SJSA1 (cell line): ENCODE measurements at regions not wholly inside any gene's neighbourhood (a gene's known extent, or its start where the extent isn't known, plus 50 kb on each side); places are given as distances from the start of the nearest gene placed in this dataset.
"Not testable (repeated sequence)": the region's sequence is repeated elsewhere in the genome, so short reads cannot be mapped to it uniquely, and the experiment has no call there.

Experiments
- DNase-seq, 2 experiments: peaks; one replicate each; pipeline ENCODE4 v3.0.0-alpha.2; 2015 to 2020; ENCODE audit warnings: low spot score in 2 of 2, low read depth in 1 of 2
- H3K27ac ChIP-seq: fragments of 250-450 bp; sonication (Bioruptor Pico); 2 replicates; pipeline ENCODE4 v1.5.1; 2020; ENCODE audit warnings: mild to moderate bottlenecking, moderate library complexity
- H3K27me3 ChIP-seq: fragments of 250-450 bp; sonication (Bioruptor Pico); replicated peaks from 2 replicates; pipeline ENCODE4 v1.5.1; 2020; ENCODE audit warnings: mild to moderate bottlenecking, moderate library complexity
- H3K36me3 ChIP-seq: fragments of 250-450 bp; sonication (Bioruptor Pico); 2 replicates; pipeline ENCODE4 v1.5.1; 2020; ENCODE audit warnings: mild to moderate bottlenecking
- H3K4me1 ChIP-seq: fragments of 250-450 bp; sonication (Bioruptor Pico); replicated peaks from 2 replicates; pipeline ENCODE4 v1.6.1; 2021; ENCODE audit warnings: mild to moderate bottlenecking
- H3K4me3 ChIP-seq: fragments of 250-450 bp; sonication (Bioruptor Pico); 2 replicates; pipeline ENCODE4 v1.5.1; 2020; ENCODE audit warnings: mild to moderate bottlenecking
- H3K9me3 ChIP-seq: fragments of 250-450 bp; sonication (Bioruptor Pico); replicated peaks from 2 replicates; pipeline ENCODE4 v1.5.1; 2020; ENCODE audit warnings: mild to moderate bottlenecking

- not testable (repeated sequence) for H3K27me3 ChIP-seq, H3K27ac ChIP-seq, H3K36me3 ChIP-seq, H3K4me1 ChIP-seq, H3K9me3 ChIP-seq, DNase-seq, H3K4me3 ChIP-seq
These were observed 102.2 kb upstream of the ZNF92 start for GRCh38 chr7:65271502-65271901.

DNA sequence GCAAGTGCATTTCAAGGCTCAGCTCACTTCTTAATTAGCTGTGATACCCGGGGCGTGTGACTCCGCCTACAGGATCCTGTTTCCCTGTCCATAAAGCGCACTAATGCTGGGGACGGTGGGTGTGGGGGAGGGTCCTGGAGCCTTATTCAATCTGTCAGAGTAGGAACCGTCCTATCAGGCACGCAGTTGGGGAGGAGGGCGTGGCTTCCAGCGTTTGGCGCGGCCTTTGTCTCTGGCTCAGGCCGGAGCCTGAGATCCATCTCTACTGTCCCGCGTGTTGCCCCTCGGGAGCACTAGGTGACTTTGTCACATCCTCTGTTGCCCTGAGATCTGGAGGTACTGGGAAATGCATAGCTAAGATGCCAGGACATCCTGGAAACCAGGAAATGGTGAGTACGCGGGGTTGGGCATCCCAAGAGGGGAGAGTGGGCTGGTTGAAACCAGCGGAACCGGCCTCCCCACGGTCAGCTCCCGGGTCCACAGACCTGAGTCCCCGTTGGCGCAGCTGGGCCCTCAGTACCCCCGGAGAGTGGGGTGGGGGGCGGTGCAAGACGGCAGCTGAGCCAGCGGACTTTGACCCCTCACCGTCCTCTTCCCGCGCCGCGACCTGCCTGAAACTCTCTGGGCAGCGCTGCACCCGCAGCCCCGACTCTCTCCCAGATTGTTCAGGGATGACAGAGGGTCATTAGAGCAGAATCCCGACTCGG is 104.4 kb upstream of the ZNF92 start:
- H3K27ac ChIP-seq = no peak overlapping the region

DNA sequence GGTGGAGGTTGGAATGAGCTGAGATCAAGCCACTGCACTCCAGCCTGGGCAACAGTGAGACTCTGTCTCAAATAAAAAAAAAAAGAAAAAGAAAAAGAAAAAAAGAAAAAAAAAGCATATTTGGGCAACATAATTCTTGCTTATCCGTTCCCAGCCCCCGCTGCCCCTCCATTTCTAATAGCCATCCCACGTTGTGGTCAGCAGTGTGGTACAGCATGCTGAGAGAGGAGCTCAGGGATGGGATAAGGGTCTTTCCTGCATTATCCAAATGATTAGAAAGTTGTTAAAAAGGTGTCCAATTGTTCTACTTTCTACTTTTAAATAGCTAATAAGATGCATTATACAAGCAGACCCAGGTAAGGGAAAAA is 104.9 kb upstream of the ZNF92 start:
- no peak overlapping the region for H3K4me3 ChIP-seq
- no peaks in the 10 kb centered on the region for H3K36me3 ChIP-seq
- no peak overlapping the region for H3K27ac ChIP-seq
- no peaks in the 10 kb centered on the region for H3K4me1 ChIP-seq
- 0 out of 2 replicates have a peak, but pooled peaks cover 2% of the 10 kb centered on the region for H3K27me3 ChIP-seq
- no peak for DNase-seq
- H3K9me3 ChIP-seq = no peaks in the 10 kb centered on the region

More for the DNA sequence above, 104.4 kb upstream of the ZNF92 start:
- H3K27me3 ChIP-seq = 0 out of 2 replicates have a peak, but pooled peaks cover 2% of the 10 kb centered on the region
- H3K4me1 ChIP-seq = no peaks in the 10 kb centered on the region
- no peak for DNase-seq
- no peaks in the 10 kb centered on the region for H3K36me3 ChIP-seq
- no peaks in the 10 kb centered on the region for H3K9me3 ChIP-seq
- no peak overlapping the region for H3K4me3 ChIP-seq

- Histone ChIP-seq H3K27me3 (0 out of 2 replicates have a peak, but pooled peaks cover 2% of the 10 kb centered on the region), H3K9me3 (no peaks in the 10 kb centered on the region), H3K36me3 (no peaks in the 10 kb centered on the region), H3K4me3 (no peak overlapping the region), H3K27ac (no peak overlapping the region), H3K4me1 (no peaks in the 10 kb centered on the region)
- DNase-seq = no peak
These were observed 107.6 kb upstream of the ZNF92 start for GRCh38 chr7:65265933-65266519.

GRCh38 chr7:65264258-65264657 is 109.4 kb upstream of the ZNF92 start:
- H3K4me3 ChIP-seq = no peak overlapping the region
- H3K9me3 ChIP-seq = no peaks in the 10 kb centered on the region
- no peaks in the 10 kb centered on the region for H3K36me3 ChIP-seq
- H3K27me3 ChIP-seq = no peaks in the 10 kb centered on the region
- no peak overlapping the region for H3K27ac ChIP-seq
- H3K4me1 ChIP-seq = no peaks in the 10 kb centered on the region
- no peak for DNase-seq

DNA sequence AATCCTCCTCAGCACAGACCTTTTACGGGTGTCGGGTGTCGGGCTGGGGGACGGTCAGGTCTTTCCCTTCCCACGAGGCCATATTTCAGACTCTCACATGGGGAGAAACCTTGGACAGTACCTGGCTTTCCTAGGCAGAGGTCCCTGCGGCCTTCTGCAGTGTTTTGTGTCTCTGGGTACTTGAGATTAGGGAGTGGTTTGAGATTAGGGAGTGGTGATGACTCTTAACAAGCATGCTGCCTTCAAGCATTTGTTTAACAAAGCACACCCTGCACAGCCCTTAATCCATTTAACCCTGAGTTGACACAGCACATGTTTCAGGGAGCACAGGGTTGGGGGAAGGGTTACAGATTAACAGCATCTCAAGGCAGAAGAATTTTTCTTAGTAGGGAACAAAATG is 113.0 kb upstream of the ZNF92 start:
- not testable (repeated sequence) for H3K27me3 ChIP-seq, DNase-seq, H3K36me3 ChIP-seq, H3K4me3 ChIP-seq, H3K27ac ChIP-seq, H3K4me1 ChIP-seq, H3K9me3 ChIP-seq

GRCh38 chr7:65259864-65260525 is 113.7 kb upstream of the ZNF92 start:
- not testable (repeated sequence) for H3K27ac ChIP-seq, H3K4me3 ChIP-seq, DNase-seq, H3K36me3 ChIP-seq, H3K9me3 ChIP-seq, H3K27me3 ChIP-seq, H3K4me1 ChIP-seq

DNA sequence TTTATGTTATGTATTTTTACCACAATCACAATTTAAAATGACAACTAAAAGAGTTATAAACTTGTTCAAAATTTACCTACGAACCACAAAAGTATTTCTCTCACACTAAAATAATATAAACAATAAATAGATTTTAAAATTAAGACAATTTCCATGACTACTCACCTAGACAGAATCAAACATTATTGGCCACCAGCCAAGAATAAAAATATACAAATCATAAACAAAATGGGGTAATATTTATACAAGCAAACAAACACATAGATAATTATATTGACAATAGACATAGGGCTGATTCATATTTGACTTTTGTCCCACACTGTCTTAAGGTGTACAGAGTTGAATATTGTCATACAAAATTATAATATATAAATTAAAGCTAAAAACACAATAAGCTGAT is 119.6 kb upstream of the ZNF92 start:
- no peak for DNase-seq
- no peaks in the 10 kb centered on the region for H3K36me3 ChIP-seq
- H3K9me3 ChIP-seq = no peaks in the 10 kb centered on the region
- no peak overlapping the region for H3K4me3 ChIP-seq
- no peak overlapping the region for H3K27ac ChIP-seq
- 0 out of 2 replicates have a peak, but pooled peaks cover 4% of the 10 kb centered on the region for H3K27me3 ChIP-seq
- no peaks in the 10 kb centered on the region for H3K4me1 ChIP-seq

DNA sequence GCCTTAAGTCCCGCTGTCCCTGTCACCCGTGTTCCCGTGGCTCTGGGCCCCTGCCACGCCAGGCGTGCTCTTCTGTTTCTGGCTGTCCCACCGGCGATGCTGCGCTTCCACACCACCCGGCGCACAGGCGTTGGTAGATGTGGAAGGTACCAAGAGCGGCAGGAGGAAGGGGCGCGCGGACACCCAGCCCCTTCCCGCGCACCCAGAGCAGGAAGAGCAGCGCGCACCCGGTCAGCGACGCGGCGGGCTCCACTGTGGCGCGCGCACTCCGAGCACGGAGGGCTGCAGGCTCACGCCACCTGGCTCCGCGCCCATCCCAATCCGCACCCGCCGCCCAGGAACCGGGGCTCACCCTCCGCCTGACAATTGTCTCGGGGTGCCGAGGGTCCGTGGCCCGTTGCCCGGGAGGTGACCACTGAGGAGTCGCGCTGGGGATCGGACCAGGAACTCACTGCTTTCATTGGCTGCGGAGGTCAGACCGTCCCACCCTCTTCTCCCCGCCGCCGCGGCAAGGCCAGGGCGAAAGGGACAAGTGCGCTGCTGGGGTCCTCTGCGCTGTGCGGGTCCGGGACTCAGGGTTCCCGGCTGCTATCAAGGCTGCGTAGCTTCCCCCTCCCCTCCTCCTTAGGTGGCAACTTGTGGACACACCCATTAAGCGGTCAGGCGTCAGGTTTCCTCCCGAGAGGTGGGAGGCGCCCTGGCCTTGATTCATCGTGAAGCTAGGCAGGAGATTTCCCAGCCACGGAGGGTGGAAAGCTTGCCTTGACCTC is 121.6 kb upstream of the ZNF92 start:
- Histone ChIP-seq H3K4me3 (peak overlapping the region; percentile 22), H3K36me3 (no peaks in the 10 kb centered on the region), H3K9me3 (no peaks in the 10 kb centered on the region), H3K27ac (no peak overlapping the region), H3K27me3 (0 out of 2 replicates have a peak, but pooled peaks cover 4% of the 10 kb centered on the region), H3K4me1 (no peaks in the 10 kb centered on the region)
- DNase-seq = peak in 1 of 2 experiments; percentile 39

DNA sequence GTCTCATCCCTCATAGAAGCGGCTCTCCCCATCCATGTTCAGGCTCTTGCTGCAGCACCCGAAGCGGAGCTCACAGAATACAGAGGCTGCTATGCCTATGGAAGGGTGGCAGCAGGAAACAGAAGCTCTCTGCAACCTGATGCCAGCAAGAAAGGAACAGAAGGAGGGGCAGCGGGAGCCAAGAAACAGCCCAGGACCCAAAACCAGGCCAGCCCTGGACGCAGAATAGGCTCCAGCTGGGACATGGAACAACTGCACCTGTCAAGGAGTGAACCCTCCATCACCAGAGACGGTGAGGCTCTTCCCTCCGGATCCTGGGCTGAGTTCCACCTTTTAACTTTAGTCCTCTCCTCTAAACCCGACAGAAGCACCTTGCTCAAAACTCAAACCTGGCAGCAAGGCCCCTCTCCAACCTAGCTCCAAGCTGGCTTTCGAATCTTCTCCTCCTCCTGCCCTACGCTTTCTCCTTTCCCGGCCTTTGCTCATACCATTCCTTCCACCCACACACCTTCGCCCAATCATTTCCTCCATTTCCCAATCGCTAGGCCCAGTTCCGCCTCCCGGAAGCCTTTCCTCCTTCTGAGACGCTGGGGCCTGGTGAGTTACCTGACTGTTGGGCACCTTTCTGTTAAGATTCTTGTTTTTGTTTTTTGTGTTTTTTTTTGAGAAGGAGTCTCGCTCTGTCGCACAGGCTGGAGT is 122.8 kb upstream of the ZNF92 start:
- DNase-seq = peak in 1 of 2 experiments; percentile 25
- no peak overlapping the region for H3K4me3 ChIP-seq
- H3K27me3 ChIP-seq = 0 out of 2 replicates have a peak, but pooled peaks cover 4% of the 10 kb centered on the region
- H3K36me3 ChIP-seq = no peaks in the 10 kb centered on the region
- no peak overlapping the region for H3K27ac ChIP-seq
- no peaks in the 10 kb centered on the region for H3K9me3 ChIP-seq
- H3K4me1 ChIP-seq = no peaks in the 10 kb centered on the region

GRCh38 chr7:65250216-65250615 is 123.4 kb upstream of the ZNF92 start:
- H3K27ac ChIP-seq = no peak overlapping the region
- 0 out of 2 replicates have a peak, but pooled peaks cover 4% of the 10 kb centered on the region for H3K27me3 ChIP-seq
- H3K4me3 ChIP-seq = no peak overlapping the region
- DNase-seq = peak in 1 of 2 experiments; percentile 12
- no peaks in the 10 kb centered on the region for H3K36me3 ChIP-seq
- H3K4me1 ChIP-seq = no peaks in the 10 kb centered on the region
- H3K9me3 ChIP-seq = no peaks in the 10 kb centered on the region

DNA sequence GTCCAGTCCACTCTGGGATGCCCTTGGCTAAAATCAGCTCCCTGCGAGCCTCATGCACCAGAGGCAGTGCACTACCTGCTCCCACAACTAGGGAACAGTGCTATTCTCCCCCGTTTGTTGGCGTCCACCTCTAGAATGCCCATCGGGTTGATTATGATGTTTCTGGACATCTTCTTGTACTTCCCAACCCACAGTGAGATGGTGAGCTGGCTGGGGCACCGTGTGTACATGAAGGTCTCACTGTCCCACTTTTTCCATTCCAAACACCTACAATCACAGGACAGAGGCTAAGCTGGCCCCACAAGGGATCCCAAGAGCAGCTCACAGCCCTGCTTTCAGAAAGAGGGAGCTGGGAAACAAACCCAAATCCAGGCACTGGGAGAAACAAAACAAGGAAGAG is 126.2 kb upstream of the ZNF92 start:
- Histone ChIP-seq H3K27ac (no peak overlapping the region), H3K27me3 (0 out of 2 replicates have a peak, but pooled peaks cover 4% of the 10 kb centered on the region), H3K4me1 (no peaks in the 10 kb centered on the region), H3K9me3 (no peaks in the 10 kb centered on the region), H3K36me3 (no peaks in the 10 kb centered on the region), H3K4me3 (no peak overlapping the region)
- peak in 1 of 2 experiments; percentile 21 for DNase-seq

DNA sequence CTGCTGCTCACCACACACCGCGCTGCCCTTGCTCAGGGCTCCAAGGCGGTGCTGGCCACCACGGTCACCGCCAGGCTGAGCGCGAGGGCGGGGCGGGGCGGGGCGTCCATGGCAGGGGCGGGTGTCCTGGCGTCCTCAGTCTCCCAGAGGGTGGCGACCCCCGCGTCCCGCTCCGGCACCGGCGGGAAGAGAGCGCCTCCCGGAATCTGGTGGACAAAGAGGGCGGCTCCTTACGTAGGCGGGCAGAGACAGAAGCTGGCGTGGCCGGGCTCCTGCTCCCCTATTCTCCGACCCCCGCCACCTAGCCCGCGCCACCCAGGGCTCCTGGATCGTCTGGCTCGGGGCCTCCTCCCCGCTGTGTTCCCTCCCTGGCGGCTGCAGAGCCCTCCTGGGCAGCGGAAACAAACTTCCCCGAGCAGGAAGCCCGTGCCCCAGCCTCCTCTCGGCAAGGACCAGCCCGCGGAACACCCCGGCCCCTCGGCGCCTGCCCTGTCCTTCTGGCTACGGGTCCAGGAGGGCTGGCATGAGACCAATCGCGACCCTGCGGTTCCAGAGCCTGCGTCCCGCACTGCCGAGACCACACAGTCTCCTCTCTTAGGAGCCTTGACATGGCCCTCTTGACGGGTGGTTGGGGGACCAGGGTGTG is 133.8 kb upstream of the ZNF92 start:
- Histone ChIP-seq H3K4me1 (no peaks in the 10 kb centered on the region), H3K9me3 (no peaks in the 10 kb centered on the region), H3K27me3 (no peaks in the 10 kb centered on the region), H3K27ac (no peak overlapping the region), H3K36me3 (no peaks in the 10 kb centered on the region), H3K4me3 (peak overlapping the region; percentile 12; the same call in 1 of the 2 replicates)
- no peak for DNase-seq
